T-cell (primary cell): ENCODE measurements at regions not wholly inside any gene's neighbourhood (a gene's known extent, or its start where the extent isn't known, plus 50 kb on each side); places are given as distances from the start of the nearest gene placed in this dataset.
"Not testable (repeated sequence)": the region's sequence is repeated elsewhere in the genome, so short reads cannot be mapped to it uniquely, and the experiment has no call there.

Experiments used
- ATAC-seq, 4 experiments: fragments of 200-7000 bp in 3 of 4; fragments of 150-1000 bp in 1 of 4; cut with Tn5 transposase; replicated peaks in 1 of 4; 1 replicate in 3 of 4; 2 replicates in 1 of 4; pipeline ENCODE4 v1.10.0; 2021; ENCODE audit warnings: moderate library complexity in 3 of 4, mild to moderate bottlenecking in 2 of 4, moderate number of reproducible peaks in 1 of 4
- CTCF ChIA-PET, 2 donors: fragments of 300-600 bp; sonication (Branson Sonifier 250); formaldehyde crosslinking; loops; one replicate each; lab custom pipeline; 2022; ENCODE audit warnings: antibody characterized with exemption in 2 of 2; lab: Charles Lee
- POLR2A ChIA-PET, 2 donors: fragments of 300-600 bp; sonication (Branson Sonifier 250); formaldehyde crosslinking; loops; one replicate each; lab custom pipeline; 2022; ENCODE audit warnings: antibody characterized with exemption in 2 of 2; lab: Charles Lee
- DNase-seq, 35 experiments: peaks; one replicate each; pipeline versions ENCODE4 v3.0.0 to v3.0.0-alpha.2; 2013 to 2023
- H3K27ac ChIP-seq: one replicate; pipeline ENCODE4 v1.5.1; 2013; ENCODE audit warnings: low read length
- H3K27me3 ChIP-seq, 2 experiments: replicated peaks in 1 of 2; 1 replicate in 1 of 2; 2 replicates in 1 of 2; pipeline versions ENCODE4 v1.6.1 to v1.7.0; 2013; ENCODE audit warnings: low read length in 1 of 2, mixed read lengths in 1 of 2; ENCODE audit not compliant: control insufficient read depth in 2 of 2, insufficient read depth in 2 of 2; ENCODE audit errors: extremely low read depth in 1 of 2
- H3K36me3 ChIP-seq, 2 donors: 1 replicate in 1 of 2; 2 replicates in 1 of 2; pipeline versions ENCODE4 v1.6.1 to v1.7.0; 2013; ENCODE audit warnings: low read length in 1 of 2; ENCODE audit not compliant: control insufficient read depth in 2 of 2, insufficient read depth in 1 of 2; ENCODE audit errors: extremely low read depth in 1 of 2
- H3K4me1 ChIP-seq, 2 experiments: 1 replicate in 1 of 2; 2 replicates in 1 of 2; pipeline versions ENCODE4 v1.6.1 to v1.7.0; 2013; ENCODE audit warnings: low read length in 2 of 2, mixed read lengths in 1 of 2; ENCODE audit not compliant: insufficient read depth in 2 of 2, control insufficient read depth in 1 of 2; ENCODE audit errors: extremely low read depth in 1 of 2
- H3K4me3 ChIP-seq, 2 donors: 1 replicate in 1 of 2; 2 replicates in 1 of 2; pipeline versions ENCODE4 v1.5.1 to v1.7.0; 2013; ENCODE audit warnings: mild to moderate bottlenecking in 2 of 2, low read length in 1 of 2, moderate library complexity in 1 of 2; ENCODE audit not compliant: control insufficient read depth in 1 of 2; ENCODE audit errors: extremely low read depth in 1 of 2
- H3K9me3 ChIP-seq: 2 replicates; pipeline ENCODE4 v1.7.0; 2013
- H3K27ac Mint-ChIP-seq, 2 donors: one replicate each; pipeline ENCODE4 v1.8.0; 2020 to 2021; ENCODE audit warnings: mild to moderate bottlenecking in 2 of 2, mixed read lengths in 2 of 2
- H3K27me3 Mint-ChIP-seq, 2 donors: one replicate each; pipeline ENCODE4 v1.8.0; 2021 to 2022; ENCODE audit warnings: mixed read lengths in 2 of 2
- H3K36me3 Mint-ChIP-seq: one replicate; pipeline ENCODE4 v1.8.0; 2021; ENCODE audit warnings: mixed read lengths
- H3K4me1 Mint-ChIP-seq, 3 donors: one replicate each; pipeline ENCODE4 v1.8.0; 2020 to 2022; ENCODE audit warnings: mixed read lengths in 3 of 3, mild to moderate bottlenecking in 1 of 3
- H3K4me3 Mint-ChIP-seq, 3 donors: one replicate each; pipeline ENCODE4 v1.8.0; 2020 to 2022; ENCODE audit warnings: mild to moderate bottlenecking in 3 of 3, mixed read lengths in 3 of 3, moderate library complexity in 3 of 3
- H3K9me3 Mint-ChIP-seq, 3 donors: one replicate each; pipeline ENCODE4 v1.8.0; 2020 to 2022; ENCODE audit warnings: mixed read lengths in 3 of 3
- WGBS: methylation state at CpG from one replicate; pipeline ENCODE4 v1.1.5; 2013; ENCODE audit warnings: missing lambda C conversion rate; ENCODE audit not compliant: insufficient coverage; 5-methylcytosine and 5-hydroxymethylcytosine counted together

GRCh38 chr4:115514675-115515074 is 401.3 kb upstream of the NDST4 start:
- Histone ChIP-seq H3K27ac (no peak overlapping the region), H3K27me3 (no peaks in the 10 kb centered on the region), H3K4me1 (no peaks in the 10 kb centered on the region), H3K36me3 (no peaks in the 10 kb centered on the region), H3K9me3 (no peaks in the 10 kb centered on the region), H3K4me3 (no peak overlapping the region)
- Mint-ChIP-seq H3K36me3 (no peaks in the 10 kb centered on the region), H3K27me3 (no peaks in the 10 kb centered on the region), H3K27ac (no peak overlapping the region), H3K9me3 (no peaks in the 10 kb centered on the region), H3K4me1 (no peaks in the 10 kb centered on the region), H3K4me3 (no peak overlapping the region)
- ATAC-seq (no peak), DNase-seq (no peak)
- WGBS = no CpG with 5 or more reads among the region's 1 CpG
- ChIA-PET POLR2A (no interaction called here), CTCF (no interaction called here)

GRCh38 chr4:115505326-115505725 is 391.9 kb upstream of the NDST4 start:
- Histone ChIP-seq H3K4me1 (no peaks in the 10 kb centered on the region), H3K9me3 (no peaks in the 10 kb centered on the region), H3K27ac (no peak overlapping the region), H3K36me3 (no peaks in the 10 kb centered on the region), H3K27me3 (no peaks in the 10 kb centered on the region), H3K4me3 (no peak overlapping the region)
- no peaks in the 10 kb centered on the region for H3K27me3 Mint-ChIP-seq
- ChIA-PET POLR2A (no interaction called here), CTCF (no interaction called here)
- H3K9me3 Mint-ChIP-seq = no peaks in the 10 kb centered on the region
- DNase-seq = no peak
- H3K4me1 Mint-ChIP-seq = no peaks in the 10 kb centered on the region
- no peak overlapping the region for H3K27ac Mint-ChIP-seq
- no CpG with 5 or more reads among the region's 1 CpG for WGBS
- ATAC-seq = no peak
- no peak overlapping the region for H3K4me3 Mint-ChIP-seq
- H3K36me3 Mint-ChIP-seq = no peaks in the 10 kb centered on the region

GRCh38 chr4:115501656-115502055 is 388.2 kb upstream of the NDST4 start:
- Mint-ChIP-seq H3K36me3 (no peaks in the 10 kb centered on the region), H3K27ac (no peak overlapping the region), H3K9me3 (no peaks in the 10 kb centered on the region), H3K27me3 (no peaks in the 10 kb centered on the region), H3K4me3 (no peak overlapping the region), H3K4me1 (no peaks in the 10 kb centered on the region)
- no peak overlapping the region for H3K27ac ChIP-seq
- POLR2A ChIA-PET = no interaction called here
- no peak for ATAC-seq
- CTCF ChIA-PET = no interaction called here
- no peaks in the 10 kb centered on the region for H3K27me3 ChIP-seq
- no peaks in the 10 kb centered on the region for H3K9me3 ChIP-seq
- WGBS = 57% methylated on average over 1 of the region's 2 CpGs
- H3K36me3 ChIP-seq = no peaks in the 10 kb centered on the region
- no peak overlapping the region for H3K4me3 ChIP-seq
- no peaks in the 10 kb centered on the region for H3K4me1 ChIP-seq
- no peak for DNase-seq

GRCh38 chr4:115493770-115494169 is 380.4 kb upstream of the NDST4 start:
- H3K27ac Mint-ChIP-seq, H3K4me3 Mint-ChIP-seq, H3K9me3 ChIP-seq, DNase-seq, H3K27me3 ChIP-seq, ATAC-seq, H3K4me1 ChIP-seq, H3K36me3 Mint-ChIP-seq, H3K27me3 Mint-ChIP-seq, POLR2A ChIA-PET, H3K4me1 Mint-ChIP-seq, H3K4me3 ChIP-seq, H3K27ac ChIP-seq, H3K36me3 ChIP-seq: not testable (repeated sequence)
- 89% methylated on average over 7 of the region's 10 CpGs for WGBS
- CTCF ChIA-PET = interaction anchor here in 1 of 2 donors (0.6 kb wide), 2 partner anchors 64 to 762 kb away, joined by 3 to 4 read pairs; no protein-coding TSS in a partner anchor
- H3K9me3 Mint-ChIP-seq = peaks cover 6 to 27% (median 17%) of the 10 kb centered on the region in 3 donors

GRCh38 chr4:115491686-115492085 is 378.3 kb upstream of the NDST4 start:
- H3K9me3 Mint-ChIP-seq = peaks cover 6 to 27% (median 17%) of the 10 kb centered on the region in 3 donors
- ChIA-PET CTCF (no interaction called here), POLR2A (no interaction called here)
- no peak for ATAC-seq
- no peaks in the 10 kb centered on the region for H3K4me1 Mint-ChIP-seq
- H3K36me3 ChIP-seq = no peaks in the 10 kb centered on the region
- H3K27ac ChIP-seq = no peak overlapping the region
- no peak overlapping the region for H3K4me3 Mint-ChIP-seq
- H3K36me3 Mint-ChIP-seq = no peaks in the 10 kb centered on the region
- H3K4me3 ChIP-seq = no peak overlapping the region
- no peaks in the 10 kb centered on the region for H3K27me3 Mint-ChIP-seq
- WGBS = no CpG with 5 or more reads among the region's 1 CpG
- H3K9me3 ChIP-seq = no peaks in the 10 kb centered on the region
- H3K4me1 ChIP-seq = no peaks in the 10 kb centered on the region
- H3K27ac Mint-ChIP-seq = no peak overlapping the region
- DNase-seq = no peak
- no peaks in the 10 kb centered on the region for H3K27me3 ChIP-seq

- ATAC-seq (no peak), DNase-seq (no peak)
- Mint-ChIP-seq H3K4me1 (no peaks in the 10 kb centered on the region), H3K27me3 (no peaks in the 10 kb centered on the region), H3K4me3 (no peak overlapping the region), H3K36me3 (no peaks in the 10 kb centered on the region), H3K27ac (no peak overlapping the region), H3K9me3 (peaks cover 2 to 24% (median 10%) of the 10 kb centered on the region in 3 donors)
- Histone ChIP-seq H3K36me3 (no peaks in the 10 kb centered on the region), H3K4me1 (no peaks in the 10 kb centered on the region), H3K9me3 (no peaks in the 10 kb centered on the region), H3K27ac (no peak overlapping the region), H3K4me3 (no peak overlapping the region), H3K27me3 (no peaks in the 10 kb centered on the region)
- POLR2A ChIA-PET = interaction anchor here in 1 of 2 donors (0.6 kb wide), 1 partner anchor 113 kb away, joined by 10 read pairs; no protein-coding TSS in a partner anchor
- WGBS = 33% methylated on average over 1 of the region's 2 CpGs
- CTCF ChIA-PET = no interaction called here
Measured at GRCh38 chr4:115489279-115489678, 375.9 kb upstream of the NDST4 start.

- WGBS = no CpG with 5 or more reads among the region's 2 CpGs
- POLR2A ChIA-PET = no interaction called here
- Mint-ChIP-seq H3K4me1 (no peaks in the 10 kb centered on the region), H3K27ac (no peak overlapping the region), H3K36me3 (no peaks in the 10 kb centered on the region), H3K27me3 (no peaks in the 10 kb centered on the region), H3K4me3 (no peak overlapping the region), H3K9me3 (peaks cover 0 to 15% (median 0%) of the 10 kb centered on the region in 3 donors)
- Histone ChIP-seq H3K27me3 (no peaks in the 10 kb centered on the region), H3K4me1 (no peaks in the 10 kb centered on the region), H3K36me3 (no peaks in the 10 kb centered on the region), H3K9me3 (no peaks in the 10 kb centered on the region), H3K4me3 (no peak overlapping the region), H3K27ac (no peak overlapping the region)
- DNase-seq (no peak), ATAC-seq (no peak)
- CTCF ChIA-PET = no interaction called here
Measured at GRCh38 chr4:115485402-115485801, 372.0 kb upstream of the NDST4 start.
